HCT116 (cell line): ENCODE measurements at regions not wholly inside any gene's neighbourhood (a gene's known extent, or its start where the extent isn't known, plus 50 kb on each side); places are given as distances from the start of the nearest gene placed in this dataset.

Source experiments
- ATAC-seq: fragments of 200-7000 bp; cut with Tn5 transposase; 2 replicates; pipeline ENCODE4 v1.9.1; 2020; ENCODE audit warnings: mild to moderate bottlenecking, moderate library complexity
- BruUV-seq: library from RNA; stranded (reverse); fragments of 400-500 nt; replicated peaks from 2 replicates; lab custom pipeline; 2021; lab: Mats Ljungman, UMichigan
- CTCF ChIA-PET: fragments of 300-600 bp; sonication (Branson Sonifier 250); formaldehyde crosslinking; loops from one replicate; lab custom pipeline; 2021; ENCODE audit warnings: antibody characterized with exemption; lab: Charles Lee
- POLR2A ChIA-PET: fragments of 300-600, 350-600 bp; sonication (Branson Sonifier 250); formaldehyde crosslinking; loops from one replicate; lab custom pipeline; 2021; ENCODE audit warnings: antibody characterized with exemption; lab: Charles Lee
- RAD21 ChIA-PET, 2 experiments: fragments of 300-600 bp; sonication (Branson Sonifier 250); formaldehyde crosslinking; loops; one replicate each; lab custom pipeline; 2023; ENCODE audit warnings: low total read pairs in 2 of 2; ENCODE audit not compliant: uncharacterized antibody in 2 of 2, unreplicated experiment in 2 of 2, low non-redundant PET in 1 of 2; lab: Charles Lee
- DNase-seq: peaks from one replicate; pipeline ENCODE4 v3.0.0-alpha.2; 2010; ENCODE audit warnings: low read depth, low spot score
- H2AFZ ChIP-seq: fragments of 200-600 bp; shearing (Covaris generic), sonication (generic); 2 replicates; pipeline ENCODE4 v1.6.1; 2017; ENCODE audit warnings: low read depth, mixed run types, mixed read lengths, antibody characterized with exemption, low read length; ENCODE audit not compliant: poor library complexity, severe bottlenecking
- H3K27ac ChIP-seq: 2 replicates; pipeline ENCODE4 v1.5.1; 2012; ENCODE audit warnings: low read depth, low read length
- H3K27me3 ChIP-seq: fragments of 200-600 bp; sonication (generic); 2 replicates; pipeline ENCODE4 v1.6.1; 2016; ENCODE audit warnings: mixed run types, low read length, mixed read lengths; ENCODE audit not compliant: insufficient read depth
- H3K36me3 ChIP-seq, 2 experiments: fragments of 200-500 bp in 1 of 2; fragments of 200-600 bp in 1 of 2; sonication (Bioruptor generic) in 1 of 2; sonication (generic) in 1 of 2; 2 replicates each; pipeline versions ENCODE4 v1.5.1 to v1.6.1; 2014 to 2016; ENCODE audit warnings: low read length in 2 of 2, inconsistent platforms in 1 of 2, mixed read lengths in 1 of 2, mixed run types in 1 of 2; ENCODE audit not compliant: insufficient read depth in 2 of 2, control insufficient read depth in 1 of 2
- H3K4me1 ChIP-seq, 2 experiments: fragments of 200-600 bp in 1 of 2; sonication (generic) in 1 of 2; 2 replicates each; pipeline versions ENCODE4 v1.5.1 to v1.6.1; 2012 to 2017; ENCODE audit warnings: low read length in 2 of 2, inconsistent platforms in 1 of 2, mild to moderate bottlenecking in 1 of 2, mixed read lengths in 1 of 2, mixed run types in 1 of 2, moderate library complexity in 1 of 2; ENCODE audit not compliant: insufficient read depth in 2 of 2, control insufficient read depth in 1 of 2
- H3K4me2 ChIP-seq: fragments of 200-600 bp; sonication (generic); 2 replicates; pipeline ENCODE4 v1.6.1; 2017; ENCODE audit warnings: mixed run types, low read length, mixed read lengths
- H3K4me3 ChIP-seq, 2 experiments: fragments of 200-600 bp in 1 of 2; sonication (generic) in 1 of 2; replicated peaks in 1 of 2; 2 replicates each; pipeline ENCODE4 v1.5.1; 2011 to 2016; ENCODE audit warnings: low read length in 2 of 2, control low read depth in 1 of 2, low read depth in 1 of 2, mild to moderate bottlenecking in 1 of 2, mixed read lengths in 1 of 2, mixed run types in 1 of 2
- H3K79me2 ChIP-seq: fragments of 200-600 bp; sonication (generic); 2 replicates; pipeline ENCODE4 v1.6.1; 2017; ENCODE audit warnings: mild to moderate bottlenecking, mixed run types, low read length, moderate library complexity, mixed read lengths; ENCODE audit not compliant: insufficient read depth
- H3K9ac ChIP-seq: fragments of 200-600 bp; sonication (generic); 2 replicates; pipeline ENCODE4 v1.6.1; 2016; ENCODE audit warnings: low read length, mixed read lengths
- H3K9me2 ChIP-seq: fragments of 200-600 bp; sonication (generic), shearing (Covaris generic); 2 replicates; pipeline ENCODE4 v1.6.1; 2017; ENCODE audit warnings: mixed run types, mild to moderate bottlenecking, moderate library complexity; ENCODE audit not compliant: insufficient read depth
- H3K9me3 ChIP-seq, 2 experiments: fragments of 200-500 bp in 1 of 2; fragments of 200-600 bp in 1 of 2; sonication (Bioruptor generic) in 1 of 2; sonication (generic) in 1 of 2; 2 replicates each; pipeline ENCODE4 v1.6.1; 2014 to 2017; ENCODE audit warnings: low read length in 2 of 2, mixed read lengths in 2 of 2, inconsistent platforms in 1 of 2, low read depth in 1 of 2, mild to moderate bottlenecking in 1 of 2, mixed run types in 1 of 2, moderate library complexity in 1 of 2; ENCODE audit not compliant: control insufficient read depth in 1 of 2, insufficient read depth in 1 of 2
- H4K20me1 ChIP-seq: fragments of 200-600 bp; sonication (generic), shearing (Covaris generic); 2 replicates; pipeline ENCODE4 v1.6.1; 2017; ENCODE audit warnings: mixed run types, mild to moderate bottlenecking, moderate library complexity; ENCODE audit not compliant: insufficient read depth
- CEBPB ChIP-seq: IDR thresholded peaks from 2 replicates; pipeline ENCODE4 v1.6.1; 2012; ENCODE audit warnings: low read depth
- EGR1 ChIP-seq: IDR thresholded peaks from 2 replicates; pipeline ENCODE4 v1.6.1; 2012; ENCODE audit warnings: low read depth
- EZH2 ChIP-seq: fragments of 200-600 bp; sonication (generic); IDR thresholded peaks from 2 replicates; pipeline ENCODE4 v1.6.1; 2017; ENCODE audit warnings: antibody characterized with exemption, mixed run types
- FOSL1 ChIP-seq: IDR thresholded peaks from 2 replicates; pipeline ENCODE4 v1.6.1; 2012; ENCODE audit warnings: low read depth
- JUND ChIP-seq: IDR thresholded peaks from 2 replicates; pipeline ENCODE4 v1.6.1; 2012
- POLR2AphosphoS5 ChIP-seq: IDR thresholded peaks from 2 replicates; pipeline ENCODE4 v1.6.1; 2011; ENCODE audit warnings: mild to moderate bottlenecking, low read depth, low read length, moderate library complexity
- RAD21 ChIP-seq: IDR thresholded peaks from 2 replicates; pipeline ENCODE4 v1.6.1; 2012; ENCODE audit warnings: low read depth, mild to moderate bottlenecking
- SRF ChIP-seq: IDR thresholded peaks from 2 replicates; pipeline ENCODE4 v1.6.1; 2012; ENCODE audit warnings: low read depth
- TCF7L2 ChIP-seq: IDR thresholded peaks from 2 replicates; pipeline ENCODE4 v1.7.0; 2011; ENCODE audit warnings: borderline replicate concordance, inconsistent platforms; ENCODE audit not compliant: insufficient read depth, insufficient read length; ENCODE audit errors: extremely low read depth
- YY1 ChIP-seq: IDR thresholded peaks from 2 replicates; pipeline ENCODE4 v1.6.1; 2011; ENCODE audit warnings: low read length, low read depth, moderate library complexity, mild to moderate bottlenecking; ENCODE audit not compliant: insufficient replicate concordance; ENCODE audit errors: extremely low read depth
- ZFX ChIP-seq: fragments of 450-650 bp; IDR thresholded peaks from 2 replicates; pipeline ENCODE4 v1.6.1; 2017
- ZNF274 ChIP-seq: fragments of 200-500 bp; sonication (Bioruptor generic); IDR thresholded peaks from 2 replicates; pipeline ENCODE4 v1.6.1; 2014; ENCODE audit warnings: mild to moderate bottlenecking, low read depth, low read length, inconsistent platforms
- intact Hi-C: fragments of 100-400 bp; cut with micrococcal nuclease; formaldehyde crosslinking; loops from 2 replicates; pipeline ENCODE4 v1.10.0; 2022
- TF ChIP-seq, protein P1 (sequence below): IDR thresholded peaks from 2 replicates; pipeline ENCODE4 v1.6.1; 2012; ENCODE audit warnings: low read depth
- TF ChIP-seq, protein P2 (sequence below), 3 experiments: fragments of 200-600 bp in 1 of 3; sonication (generic) in 1 of 3; IDR thresholded peaks in 2 of 3; conservative IDR thresholded peaks in 1 of 3; 2 replicates each; pipeline ENCODE4 v1.5.1; 2012 to 2017; ENCODE audit warnings: low read depth in 2 of 3, low read length in 2 of 3, antibody characterized with exemption in 1 of 3, borderline replicate concordance in 1 of 3, control low read depth in 1 of 3, mild to moderate bottlenecking in 1 of 3, mixed read lengths in 1 of 3, mixed run types in 1 of 3, moderate library complexity in 1 of 3; ENCODE audit not compliant: insufficient read depth in 1 of 3

DNA sequence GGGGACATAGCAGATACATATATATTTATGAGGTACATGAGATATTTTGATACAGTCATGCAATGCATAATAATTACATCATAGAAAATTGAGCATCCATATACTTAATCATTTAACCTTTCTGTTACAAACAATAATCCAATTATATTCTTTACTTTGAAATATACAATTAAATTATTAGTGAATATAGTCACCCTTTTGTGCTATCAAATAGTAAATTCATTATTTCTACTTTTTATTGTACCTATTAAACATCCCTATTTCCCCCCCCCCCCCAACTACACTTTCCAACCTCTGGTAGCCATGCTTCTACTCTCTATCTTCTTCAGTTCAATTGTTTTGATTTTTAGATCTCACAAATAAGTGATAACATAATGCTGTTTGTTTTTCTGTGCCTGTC, 719.1 kb downstream of the ZBBX start:
- ATAC-seq = no peak
- no peaks in the 10 kb centered on the region for H3K27me3 ChIP-seq

DNA sequence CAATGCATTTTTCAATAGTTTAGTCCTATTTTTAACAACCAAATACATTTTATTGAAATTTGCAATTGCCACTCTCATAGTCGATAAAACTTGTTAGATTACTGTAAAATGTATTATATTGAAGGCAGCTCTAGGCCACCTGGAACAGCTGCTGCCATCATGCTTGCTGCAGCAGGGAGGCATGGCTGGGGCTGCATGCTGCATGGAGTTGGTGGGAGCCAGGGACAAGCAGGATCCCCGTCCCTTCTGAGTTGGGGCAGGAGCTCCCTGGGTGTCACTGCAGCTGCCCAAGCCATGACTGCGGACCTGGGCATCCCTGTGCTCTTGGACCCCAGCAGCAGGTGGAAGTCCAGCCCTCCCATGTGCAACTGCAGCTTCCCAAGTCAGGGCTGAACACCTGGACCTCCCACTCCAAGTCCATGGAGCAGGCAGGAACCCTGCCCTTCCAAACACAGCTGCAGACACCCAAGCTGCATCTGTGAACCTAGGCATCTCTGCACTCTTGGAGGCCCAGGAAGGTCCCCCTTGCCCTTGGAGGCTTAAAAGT, 742.0 kb downstream of the ZBBX start:
- H3K4me3 ChIP-seq = no peak overlapping the region
- RAD21 ChIA-PET = no interaction called here
- H3K4me1 ChIP-seq = no peaks in the 10 kb centered on the region
- no peaks in the 10 kb centered on the region for H3K79me2 ChIP-seq
- DNase-seq (no peak), ATAC-seq (no peak)
- no peak overlapping the region for H3K9ac ChIP-seq
- H3K4me2 ChIP-seq = no peak overlapping the region
- H3K27ac ChIP-seq = no peak overlapping the region
- H2AFZ ChIP-seq = no peak overlapping the region
- no peaks in the 10 kb centered on the region for H3K9me2 ChIP-seq
- H4K20me1 ChIP-seq = no peaks in the 10 kb centered on the region
- CTCF ChIA-PET = no interaction called here
- no TSS peak for BruUV-seq
- POLR2A ChIA-PET = no interaction called here
- H3K36me3 ChIP-seq = no peaks in the 10 kb centered on the region
- no peaks in the 10 kb centered on the region for H3K9me3 ChIP-seq
- H3K27me3 ChIP-seq = no peaks in the 10 kb centered on the region
- intact Hi-C loops = no loop called here
- TF ChIP-seq YY1 (no peak), JUND (no peak), RAD21 (no peak), SRF (no peak), EZH2 (no peak), ZNF274 (no peak), CEBPB (no peak), TCF7L2 (no peak), POLR2AphosphoS5 (no peak), FOSL1 (no peak), ZFX (no peak)
- TF ChIP-seq, protein P1, sequence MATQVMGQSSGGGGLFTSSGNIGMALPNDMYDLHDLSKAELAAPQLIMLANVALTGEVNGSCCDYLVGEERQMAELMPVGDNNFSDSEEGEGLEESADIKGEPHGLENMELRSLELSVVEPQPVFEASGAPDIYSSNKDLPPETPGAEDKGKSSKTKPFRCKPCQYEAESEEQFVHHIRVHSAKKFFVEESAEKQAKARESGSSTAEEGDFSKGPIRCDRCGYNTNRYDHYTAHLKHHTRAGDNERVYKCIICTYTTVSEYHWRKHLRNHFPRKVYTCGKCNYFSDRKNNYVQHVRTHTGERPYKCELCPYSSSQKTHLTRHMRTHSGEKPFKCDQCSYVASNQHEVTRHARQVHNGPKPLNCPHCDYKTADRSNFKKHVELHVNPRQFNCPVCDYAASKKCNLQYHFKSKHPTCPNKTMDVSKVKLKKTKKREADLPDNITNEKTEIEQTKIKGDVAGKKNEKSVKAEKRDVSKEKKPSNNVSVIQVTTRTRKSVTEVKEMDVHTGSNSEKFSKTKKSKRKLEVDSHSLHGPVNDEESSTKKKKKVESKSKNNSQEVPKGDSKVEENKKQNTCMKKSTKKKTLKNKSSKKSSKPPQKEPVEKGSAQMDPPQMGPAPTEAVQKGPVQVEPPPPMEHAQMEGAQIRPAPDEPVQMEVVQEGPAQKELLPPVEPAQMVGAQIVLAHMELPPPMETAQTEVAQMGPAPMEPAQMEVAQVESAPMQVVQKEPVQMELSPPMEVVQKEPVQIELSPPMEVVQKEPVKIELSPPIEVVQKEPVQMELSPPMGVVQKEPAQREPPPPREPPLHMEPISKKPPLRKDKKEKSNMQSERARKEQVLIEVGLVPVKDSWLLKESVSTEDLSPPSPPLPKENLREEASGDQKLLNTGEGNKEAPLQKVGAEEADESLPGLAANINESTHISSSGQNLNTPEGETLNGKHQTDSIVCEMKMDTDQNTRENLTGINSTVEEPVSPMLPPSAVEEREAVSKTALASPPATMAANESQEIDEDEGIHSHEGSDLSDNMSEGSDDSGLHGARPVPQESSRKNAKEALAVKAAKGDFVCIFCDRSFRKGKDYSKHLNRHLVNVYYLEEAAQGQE = no peak
- TF ChIP-seq, protein P2, sequence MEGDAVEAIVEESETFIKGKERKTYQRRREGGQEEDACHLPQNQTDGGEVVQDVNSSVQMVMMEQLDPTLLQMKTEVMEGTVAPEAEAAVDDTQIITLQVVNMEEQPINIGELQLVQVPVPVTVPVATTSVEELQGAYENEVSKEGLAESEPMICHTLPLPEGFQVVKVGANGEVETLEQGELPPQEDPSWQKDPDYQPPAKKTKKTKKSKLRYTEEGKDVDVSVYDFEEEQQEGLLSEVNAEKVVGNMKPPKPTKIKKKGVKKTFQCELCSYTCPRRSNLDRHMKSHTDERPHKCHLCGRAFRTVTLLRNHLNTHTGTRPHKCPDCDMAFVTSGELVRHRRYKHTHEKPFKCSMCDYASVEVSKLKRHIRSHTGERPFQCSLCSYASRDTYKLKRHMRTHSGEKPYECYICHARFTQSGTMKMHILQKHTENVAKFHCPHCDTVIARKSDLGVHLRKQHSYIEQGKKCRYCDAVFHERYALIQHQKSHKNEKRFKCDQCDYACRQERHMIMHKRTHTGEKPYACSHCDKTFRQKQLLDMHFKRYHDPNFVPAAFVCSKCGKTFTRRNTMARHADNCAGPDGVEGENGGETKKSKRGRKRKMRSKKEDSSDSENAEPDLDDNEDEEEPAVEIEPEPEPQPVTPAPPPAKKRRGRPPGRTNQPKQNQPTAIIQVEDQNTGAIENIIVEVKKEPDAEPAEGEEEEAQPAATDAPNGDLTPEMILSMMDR (IDR thresholded peaks at IDR 0.05 in 2 of 3, conservative IDR thresholded peaks at IDR 0.05 in 1 of 3; ENCODE audit: borderline replicate concordance in 1 of 3, insufficient read depth in 1 of 3, low read depth in 2 of 3, low read length in 2 of 3) = no peak

More for the DNA sequence above, 719.1 kb downstream of the ZBBX start:
- no peak overlapping the region for H3K27ac ChIP-seq
- ChIA-PET POLR2A (no interaction called here), RAD21 (no interaction called here), CTCF (no interaction called here)
- H3K4me1 ChIP-seq = peaks cover 0 to 11% of the 10 kb centered on the region in 2 experiments; a peak in 2 of 4 replicates
- H2AFZ ChIP-seq = no peak overlapping the region
- no peak overlapping the region for H3K9ac ChIP-seq
- TF ChIP-seq ZNF274 (no peak), EGR1 (no peak)
- H3K4me3 ChIP-seq = no peak overlapping the region
- no peaks in the 10 kb centered on the region for H3K36me3 ChIP-seq
- H4K20me1 ChIP-seq = no peaks in the 10 kb centered on the region
- no peak for DNase-seq
- no peaks in the 10 kb centered on the region for H3K9me2 ChIP-seq
- no peaks in the 10 kb centered on the region for H3K9me3 ChIP-seq
- intact Hi-C loops = no loop called here
- no peak overlapping the region for H3K4me2 ChIP-seq
- no TSS peak for BruUV-seq
- H3K79me2 ChIP-seq = no peaks in the 10 kb centered on the region
